Upper lobe of left lung (tissue), 6 donors: ENCODE measurements at regions not wholly inside any gene's neighbourhood (a gene's known extent, or its start where the extent isn't known, plus 50 kb on each side); places are given as distances from the start of the nearest gene placed in this dataset.
"Not testable (repeated sequence)": the region's sequence is repeated elsewhere in the genome, so short reads cannot be mapped to it uniquely, and the experiment has no call there.

Source experiments
- ATAC-seq, 2 donors: fragments of 200-7000 bp; cut with Tn5 transposase; one replicate each; pipeline ENCODE4 v1.9.1; 2022; ENCODE audit warnings: mild to moderate bottlenecking in 2 of 2, moderate library complexity in 2 of 2; ENCODE audit not compliant: low FRiP score in 2 of 2
- DNase-seq, 2 donors: peaks; one replicate each; pipeline ENCODE4 v3.0.0-alpha.2; 2019 to 2020
- H3K27ac ChIP-seq, 4 donors: fragments of 200-600 bp; sonication (generic); one replicate each; pipeline ENCODE4 v1.5.1; 2016 to 2019
- H3K27me3 ChIP-seq, 4 donors: fragments of 200-600 bp; sonication (generic); one replicate each; pipeline ENCODE4 v1.5.1; 2017 to 2019
- H3K36me3 ChIP-seq, 4 donors: fragments of 200-600 bp; sonication (generic); one replicate each; pipeline ENCODE4 v1.5.1; 2016 to 2019
- H3K4me1 ChIP-seq, 4 donors: fragments of 200-600 bp; sonication (generic); one replicate each; pipeline ENCODE4 v1.5.1; 2018 to 2019
- H3K4me3 ChIP-seq, 4 donors: fragments of 200-600 bp; sonication (generic); one replicate each; pipeline ENCODE4 v1.5.1; 2017 to 2019; ENCODE audit warnings: mild to moderate bottlenecking in 2 of 4, moderate library complexity in 1 of 4
- H3K9me3 ChIP-seq, 4 donors: fragments of 200-600 bp; sonication (generic); one replicate each; pipeline ENCODE4 v1.5.1; 2018 to 2019
- CTCF ChIP-seq, 6 experiments: fragments of 450-650 bp in 4 of 6; fragments of 200-600 bp in 2 of 6; sonication (generic) in 2 of 6; IDR thresholded peaks; one replicate each; pipeline ENCODE4 v1.5.1; 2016 to 2019; ENCODE audit warnings: antibody characterized with exemption in 6 of 6
- EP300 ChIP-seq, 4 donors: sonication (generic); formaldehyde crosslinking; IDR thresholded peaks; one replicate each; pipeline ENCODE4 v1.5.1; 2017; ENCODE audit warnings: antibody characterized with exemption in 4 of 4, control low read depth in 2 of 4
- POLR2A ChIP-seq, 4 donors: fragments of 450-650 bp; IDR thresholded peaks; one replicate each; pipeline ENCODE4 v1.5.1; 2016 to 2017; ENCODE audit warnings: antibody characterized with exemption in 4 of 4, mild to moderate bottlenecking in 2 of 4
- POLR2AphosphoS5 ChIP-seq, 2 donors: sonication (generic); formaldehyde crosslinking; IDR thresholded peaks; one replicate each; pipeline ENCODE4 v1.5.1; 2017; ENCODE audit warnings: antibody characterized with exemption in 2 of 2
- WGBS, 2 donors: methylation state at CpG; one replicate each; pipeline ENCODE4 v1.1.5; 2017 to 2018; 5-methylcytosine and 5-hydroxymethylcytosine counted together
- donor health status: DM: no; HTN: no; CAD: no; lungs with moderate emphysema.
- donor health status: DM: no; HTN: yes; CAD: no; lungs with severe emphysema.

- Histone ChIP-seq H3K27ac (no peak overlapping the region), H3K4me1 (no peaks in the 10 kb centered on the region), H3K27me3 (no peaks in the 10 kb centered on the region), H3K4me3 (no peak overlapping the region), H3K36me3 (no peaks in the 10 kb centered on the region), H3K9me3 (no peaks in the 10 kb centered on the region)
- DNase-seq (no peak), ATAC-seq (no peak)
- TF ChIP-seq CTCF (IDR thresholded peaks at IDR 0.05) (no peak), POLR2AphosphoS5 (IDR thresholded peaks at IDR 0.05) (no peak), EP300 (IDR thresholded peaks at IDR 0.05) (no peak), POLR2A (IDR thresholded peaks at IDR 0.05) (no peak)
Observed at GRCh38 chrY:19427736-19428518, 316.6 kb downstream of the KDM5D start.

- not testable (repeated sequence) for H3K27ac ChIP-seq, H3K27me3 ChIP-seq, H3K4me3 ChIP-seq, DNase-seq, H3K4me1 ChIP-seq, H3K9me3 ChIP-seq, H3K36me3 ChIP-seq, ATAC-seq
- WGBS, 2 donors = 74% methylated on average over 5 of the region's 5 CpGs; no CpG with 5 or more reads in 1 of the 2 donors
Observed at GRCh38 chrY:19427191-19427590, 317.3 kb downstream of the KDM5D start.

- Histone ChIP-seq H3K4me3 (no peak overlapping the region), H3K4me1 (no peaks in the 10 kb centered on the region), H3K27ac (no peak overlapping the region), H3K36me3 (no peaks in the 10 kb centered on the region), H3K9me3 (no peaks in the 10 kb centered on the region), H3K27me3 (no peaks in the 10 kb centered on the region)
- no peak for TF ChIP-seq POLR2AphosphoS5 (IDR thresholded peaks at IDR 0.05)
- no peak for TF ChIP-seq POLR2A (IDR thresholded peaks at IDR 0.05)
- TF ChIP-seq CTCF (IDR thresholded peaks at IDR 0.05) = no peak
- no peak for TF ChIP-seq EP300 (IDR thresholded peaks at IDR 0.05)
- DNase-seq = no peak
- ATAC-seq = no peak
- 60% methylated on average over 1 of the region's 3 CpGs; no CpG with 5 or more reads in 1 of the 2 donors for WGBS, 2 donors
Observed at GRCh38 chrY:19410980-19411766, 333.4 kb downstream of the KDM5D start.

- Histone ChIP-seq H3K27ac (no peak overlapping the region), H3K4me1 (no peaks in the 10 kb centered on the region), H3K4me3 (no peak overlapping the region), H3K36me3 (no peaks in the 10 kb centered on the region), H3K9me3 (no peaks in the 10 kb centered on the region), H3K27me3 (no peaks in the 10 kb centered on the region)
- no peak for TF ChIP-seq POLR2A (IDR thresholded peaks at IDR 0.05)
- TF ChIP-seq CTCF (IDR thresholded peaks at IDR 0.05) = no peak
- no peak for TF ChIP-seq POLR2AphosphoS5 (IDR thresholded peaks at IDR 0.05)
- TF ChIP-seq EP300 (IDR thresholded peaks at IDR 0.05) = no peak
- no peak for ATAC-seq
- no peak for DNase-seq
Observed at GRCh38 chrY:19406246-19406645, 338.3 kb downstream of the KDM5D start.

- DNase-seq (no peak), ATAC-seq (no peak)
- no peaks in the 10 kb centered on the region for H3K36me3 ChIP-seq
- H3K27me3 ChIP-seq = no peaks in the 10 kb centered on the region
- H3K4me1 ChIP-seq = no peaks in the 10 kb centered on the region
- H3K9me3 ChIP-seq = no peaks in the 10 kb centered on the region
- TF ChIP-seq POLR2A (IDR thresholded peaks at IDR 0.05) = no peak
- TF ChIP-seq EP300 (IDR thresholded peaks at IDR 0.05) = no peak
- TF ChIP-seq POLR2AphosphoS5 (IDR thresholded peaks at IDR 0.05) = no peak
- TF ChIP-seq CTCF (IDR thresholded peaks at IDR 0.05) = no peak
- H3K27ac ChIP-seq = no peak overlapping the region
- 94% methylated on average over 4 of the region's 4 CpGs; no CpG with 5 or more reads in 1 of the 2 donors for WGBS, 2 donors
- H3K4me3 ChIP-seq = no peak overlapping the region
Observed at GRCh38 chrY:19405598-19405997, 338.9 kb downstream of the KDM5D start.
